Muscle layer of duodenum (tissue), 2 donors: ENCODE measurements at regions not wholly inside any gene's neighbourhood (a gene's known extent, or its start where the extent isn't known, plus 50 kb on each side); places are given as distances from the start of the nearest gene placed in this dataset.
"Not testable (repeated sequence)": the region's sequence is repeated elsewhere in the genome, so short reads cannot be mapped to it uniquely, and the experiment has no call there.

Source experiments
- H3K27ac ChIP-seq: one replicate; pipeline ENCODE4 v1.7.0; 2013; ENCODE audit warnings: mild to moderate bottlenecking, low read length
- H3K27me3 ChIP-seq: one replicate; pipeline ENCODE4 v1.7.0; 2013; ENCODE audit warnings: low read depth, mild to moderate bottlenecking, control low read depth, low read length
- H3K36me3 ChIP-seq, 2 donors: one replicate each; pipeline ENCODE4 v1.7.0; 2013; ENCODE audit warnings: low read length in 2 of 2, control low read depth in 1 of 2, mild to moderate bottlenecking in 1 of 2; ENCODE audit not compliant: insufficient read depth in 2 of 2, control insufficient read depth in 1 of 2
- H3K4me1 ChIP-seq, 2 donors: one replicate each; pipeline ENCODE4 v1.7.0; 2013; ENCODE audit warnings: low read length in 2 of 2, mild to moderate bottlenecking in 2 of 2, control low read depth in 1 of 2, moderate library complexity in 1 of 2; ENCODE audit not compliant: insufficient read depth in 2 of 2, control insufficient read depth in 1 of 2
- H3K4me3 ChIP-seq, 2 donors: one replicate each; pipeline ENCODE4 v1.7.0; 2013; ENCODE audit warnings: low read length in 2 of 2, low read depth in 1 of 2, mild to moderate bottlenecking in 1 of 2
- H3K9me3 ChIP-seq, 2 donors: one replicate each; pipeline ENCODE4 v1.7.0; 2013; ENCODE audit warnings: low read length in 2 of 2, control low read depth in 1 of 2, mild to moderate bottlenecking in 1 of 2; ENCODE audit not compliant: control insufficient read depth in 1 of 2
- donor health status: healthy.

GRCh38 chr4:17029432-17029831, 131.0 kb upstream of the LDB2 start:
- Histone ChIP-seq H3K4me3 (no peak overlapping the region), H3K36me3 (no peaks in the 10 kb centered on the region), H3K27me3 (no peaks in the 10 kb centered on the region), H3K27ac (no peak overlapping the region), H3K4me1 (no peaks in the 10 kb centered on the region), H3K9me3 (no peaks in the 10 kb centered on the region)

DNA sequence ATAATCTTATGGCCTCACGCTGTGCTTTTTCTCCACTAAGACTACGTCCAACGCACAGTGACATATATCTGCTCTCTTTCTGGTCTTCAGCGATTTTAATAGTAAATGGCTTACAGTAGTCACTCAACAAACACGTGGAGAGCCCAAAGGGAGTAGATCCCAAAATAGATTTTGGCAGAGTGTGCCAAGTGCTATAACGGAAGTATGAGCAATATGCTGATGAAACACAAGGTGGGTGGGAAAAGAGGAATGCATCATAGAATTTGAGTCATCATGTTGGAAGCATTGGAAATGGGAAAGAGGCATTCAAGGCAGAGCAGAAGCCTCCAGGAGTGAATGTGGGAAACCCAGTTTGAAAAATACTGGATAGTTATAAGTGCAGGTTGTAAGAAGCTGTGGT, 129.1 kb upstream of the LDB2 start:
- Histone ChIP-seq H3K27me3 (no peaks in the 10 kb centered on the region), H3K4me3 (no peak overlapping the region), H3K9me3 (no peaks in the 10 kb centered on the region), H3K4me1 (no peaks in the 10 kb centered on the region), H3K36me3 (no peaks in the 10 kb centered on the region), H3K27ac (no peak overlapping the region)

GRCh38 chr4:17024425-17024824, 126.0 kb upstream of the LDB2 start:
- H3K9me3 ChIP-seq: no peaks in the 10 kb centered on the region
- no peaks in the 10 kb centered on the region for H3K27me3 ChIP-seq
- H3K4me3 ChIP-seq: no peak overlapping the region
- no peaks in the 10 kb centered on the region for H3K4me1 ChIP-seq
- no peaks in the 10 kb centered on the region for H3K36me3 ChIP-seq
- no peak overlapping the region for H3K27ac ChIP-seq

DNA sequence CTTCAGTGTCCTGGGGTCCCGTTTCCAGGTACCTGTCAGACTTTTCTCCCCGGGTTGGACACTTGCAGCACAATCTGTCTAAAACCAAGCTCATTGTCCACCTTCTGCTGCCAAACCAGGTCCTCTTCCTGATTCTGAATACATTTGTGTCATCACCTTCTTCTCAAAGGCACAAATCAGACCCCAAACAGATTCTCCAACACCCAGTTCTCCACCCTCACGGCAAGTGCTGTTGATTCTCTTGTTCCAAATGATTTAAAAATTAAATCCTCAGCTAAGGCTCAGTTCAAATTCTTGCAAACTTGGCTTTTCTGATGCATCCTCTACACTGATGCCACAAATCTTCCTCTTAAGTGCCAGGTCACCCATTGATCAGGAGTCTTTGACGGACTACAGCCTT, 122.5 kb upstream of the LDB2 start:
- no peaks in the 10 kb centered on the region for H3K9me3 ChIP-seq
- no peak overlapping the region for H3K4me3 ChIP-seq
- H3K27me3 ChIP-seq: no peaks in the 10 kb centered on the region
- H3K36me3 ChIP-seq: no peaks in the 10 kb centered on the region
- H3K4me1 ChIP-seq: no peaks in the 10 kb centered on the region
- no peak overlapping the region for H3K27ac ChIP-seq

- no peaks in the 10 kb centered on the region for H3K9me3 ChIP-seq
- H3K27ac ChIP-seq: no peak overlapping the region
- H3K36me3 ChIP-seq: no peaks in the 10 kb centered on the region
- no peak overlapping the region for H3K4me3 ChIP-seq
- H3K27me3 ChIP-seq: no peaks in the 10 kb centered on the region
- no peaks in the 10 kb centered on the region for H3K4me1 ChIP-seq
These were observed 122.0 kb upstream of the LDB2 start for GRCh38 chr4:17020451-17020850.

- not testable (repeated sequence) for H3K27me3 ChIP-seq, H3K27ac ChIP-seq, H3K36me3 ChIP-seq, H3K4me1 ChIP-seq, H3K4me3 ChIP-seq, H3K9me3 ChIP-seq
These were observed 120.2 kb upstream of the LDB2 start for GRCh38 chr4:17018621-17019020.

- Histone ChIP-seq H3K4me3 (no peak overlapping the region), H3K4me1 (no peaks in the 10 kb centered on the region), H3K27me3 (no peaks in the 10 kb centered on the region), H3K27ac (no peak overlapping the region), H3K36me3 (no peaks in the 10 kb centered on the region), H3K9me3 (no peaks in the 10 kb centered on the region)
These were observed 119.6 kb upstream of the LDB2 start for GRCh38 chr4:17018013-17018412.

DNA sequence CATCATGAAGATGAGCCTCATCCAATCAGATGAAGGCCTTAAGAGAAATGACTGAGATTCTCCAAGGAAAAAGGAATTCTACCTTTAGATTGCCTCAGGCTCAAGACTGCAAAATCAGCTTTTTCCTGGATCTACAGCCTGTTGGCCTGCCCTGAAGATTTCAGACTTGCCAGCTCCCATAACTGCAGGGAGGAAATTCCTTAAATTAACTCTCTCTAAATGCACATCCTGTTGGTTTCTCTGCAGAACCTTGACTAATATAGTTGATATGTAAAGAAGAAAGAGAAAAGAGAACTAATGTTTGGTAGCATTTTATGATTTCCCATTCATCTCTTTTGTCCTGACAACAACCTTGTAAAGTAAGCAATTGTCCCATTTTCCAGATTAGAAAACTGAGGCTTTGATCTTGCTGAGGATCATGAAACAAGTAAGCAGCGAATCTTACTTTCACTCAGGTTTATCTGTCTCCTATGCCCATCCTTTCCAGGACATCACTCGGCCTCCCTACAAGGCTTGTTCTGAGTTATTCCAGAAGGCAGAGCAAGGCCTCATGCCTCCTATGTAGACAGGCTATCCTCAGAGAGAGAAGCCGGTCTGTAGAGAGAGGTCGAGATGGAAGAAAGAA, 115.0 kb upstream of the LDB2 start:
- H3K4me1 ChIP-seq: no peaks in the 10 kb centered on the region
- no peaks in the 10 kb centered on the region for H3K36me3 ChIP-seq
- H3K4me3 ChIP-seq: no peak overlapping the region
- no peaks in the 10 kb centered on the region for H3K27me3 ChIP-seq
- H3K27ac ChIP-seq: no peak overlapping the region
- no peaks in the 10 kb centered on the region for H3K9me3 ChIP-seq

GRCh38 chr4:17012451-17012850, 114.0 kb upstream of the LDB2 start:
- Histone ChIP-seq H3K4me3 (no peak overlapping the region), H3K4me1 (no peaks in the 10 kb centered on the region), H3K36me3 (no peaks in the 10 kb centered on the region), H3K27me3 (no peaks in the 10 kb centered on the region), H3K27ac (no peak overlapping the region), H3K9me3 (no peaks in the 10 kb centered on the region)

GRCh38 chr4:17010426-17011087, 112.1 kb upstream of the LDB2 start:
- Histone ChIP-seq H3K27me3 (no peaks in the 10 kb centered on the region), H3K36me3 (no peaks in the 10 kb centered on the region), H3K4me3 (no peak overlapping the region), H3K9me3 (no peaks in the 10 kb centered on the region), H3K27ac (no peak overlapping the region), H3K4me1 (no peaks in the 10 kb centered on the region)

DNA sequence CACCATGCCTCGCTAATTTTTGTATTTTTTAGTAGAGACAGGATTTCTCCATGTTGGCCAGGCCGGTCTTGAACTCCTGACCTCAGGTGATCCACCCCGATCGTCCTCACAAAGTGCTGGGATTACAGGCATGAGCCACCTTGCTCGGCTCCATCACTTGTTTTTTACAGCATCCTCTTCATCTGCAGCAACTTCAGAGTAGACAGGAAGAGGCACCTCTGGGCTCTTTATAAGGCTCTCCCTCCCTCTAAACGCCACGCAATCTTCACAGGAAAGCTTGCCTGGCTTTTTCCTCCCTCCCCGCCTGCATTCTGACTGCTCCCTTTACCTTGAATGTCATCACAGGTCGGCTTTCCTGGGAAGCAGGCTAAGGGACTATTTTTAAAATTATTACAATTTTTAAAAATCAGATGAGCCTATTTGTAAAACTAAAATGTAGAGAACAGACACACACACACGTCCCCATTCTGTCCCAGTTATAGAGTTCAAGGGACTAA, 111.5 kb upstream of the LDB2 start:
- H3K36me3 ChIP-seq: no peaks in the 10 kb centered on the region
- no peak overlapping the region for H3K4me3 ChIP-seq
- H3K4me1 ChIP-seq: no peaks in the 10 kb centered on the region
- H3K27me3 ChIP-seq: no peaks in the 10 kb centered on the region
- H3K9me3 ChIP-seq: no peaks in the 10 kb centered on the region
- H3K27ac ChIP-seq: no peak overlapping the region

- H3K9me3 ChIP-seq: no peaks in the 10 kb centered on the region
- H3K36me3 ChIP-seq: no peaks in the 10 kb centered on the region
- no peak overlapping the region for H3K4me3 ChIP-seq
- no peaks in the 10 kb centered on the region for H3K27me3 ChIP-seq
- H3K27ac ChIP-seq: no peak overlapping the region
- no peaks in the 10 kb centered on the region for H3K4me1 ChIP-seq
These were observed 110.4 kb upstream of the LDB2 start for GRCh38 chr4:17008834-17009345.
